OCI-LY3 (cell line): ENCODE measurements at regions not wholly inside any gene's neighbourhood (a gene's known extent, or its start where the extent isn't known, plus 50 kb on each side); places are given as distances from the start of the nearest gene placed in this dataset.

Experiments used
- H2AFZ ChIP-seq: fragments of 200-600, 300-600 bp; shearing (Covaris generic); 2 replicates; pipeline ENCODE4 v1.6.0; 2014; ENCODE audit warnings: antibody characterized with exemption, low read depth, low read length
- H3K27ac ChIP-seq: fragments of 200-600, 300-600 bp; sonication (generic); 2 replicates; pipeline ENCODE4 v1.5.1; 2014; ENCODE audit warnings: mild to moderate bottlenecking, low read length, moderate library complexity, mixed read lengths
- H3K27me3 ChIP-seq: fragments of 200-600, 300-600 bp; sonication (generic); 2 replicates; pipeline ENCODE4 v1.6.1; 2014; ENCODE audit warnings: low read depth, low read length, mixed read lengths
- H3K36me3 ChIP-seq: fragments of 200-600, 300-600 bp; sonication (generic); replicated peaks from 2 replicates; pipeline ENCODE3; 2014; ENCODE audit warnings: low read depth, low read length, mixed read lengths
- H3K4me1 ChIP-seq: fragments of 300-600, 200-600 bp; sonication (generic); 2 replicates; pipeline ENCODE4 v1.6.1; 2014; ENCODE audit warnings: low read length, mixed read lengths
- H3K4me2 ChIP-seq: fragments of 200-600, 300-600 bp; sonication (generic); 2 replicates; pipeline ENCODE4 v1.6.1; 2014; ENCODE audit warnings: low read length, mixed read lengths
- H3K4me3 ChIP-seq: fragments of 300-600, 200-600 bp; sonication (generic); 2 replicates; pipeline ENCODE4 v1.5.1; 2014; ENCODE audit warnings: antibody characterized with exemption, mild to moderate bottlenecking, low read length, moderate library complexity
- H3K79me2 ChIP-seq: fragments of 300-600, 200-600 bp; shearing (Covaris generic); 2 replicates; pipeline ENCODE4 v1.6.1; 2014; ENCODE audit warnings: mild to moderate bottlenecking, low read length, mixed read lengths
- H3K9ac ChIP-seq: fragments of 300-600, 200-600 bp; shearing (Covaris generic); 2 replicates; pipeline ENCODE4 v1.6.0; 2014; ENCODE audit warnings: mild to moderate bottlenecking, low read length, moderate library complexity
- H3K9me3 ChIP-seq: fragments of 200-600, 300-600 bp; shearing (Covaris generic); 2 replicates; pipeline ENCODE4 v1.6.1; 2014; ENCODE audit warnings: low read length, mixed read lengths; ENCODE audit not compliant: insufficient read depth
- H4K20me1 ChIP-seq: fragments of 200-600, 300-600 bp; sonication (generic); 2 replicates; pipeline ENCODE4 v1.6.1; 2016; ENCODE audit warnings: low read length, mixed read lengths; ENCODE audit not compliant: insufficient read depth
- EZH2phosphoT487 ChIP-seq: fragments of 200-600 bp; shearing (Covaris generic); IDR thresholded peaks from 2 replicates; pipeline ENCODE4 v1.6.1; 2018; ENCODE audit warnings: antibody characterized with exemption, mixed run types, low read depth
- TF ChIP-seq, protein P1 (sequence below): fragments of 200-600, 300-600 bp; sonication (generic); IDR thresholded peaks from 2 replicates; pipeline ENCODE4 v1.5.1; 2014; ENCODE audit warnings: antibody characterized with exemption, low read length, low read depth

DNA sequence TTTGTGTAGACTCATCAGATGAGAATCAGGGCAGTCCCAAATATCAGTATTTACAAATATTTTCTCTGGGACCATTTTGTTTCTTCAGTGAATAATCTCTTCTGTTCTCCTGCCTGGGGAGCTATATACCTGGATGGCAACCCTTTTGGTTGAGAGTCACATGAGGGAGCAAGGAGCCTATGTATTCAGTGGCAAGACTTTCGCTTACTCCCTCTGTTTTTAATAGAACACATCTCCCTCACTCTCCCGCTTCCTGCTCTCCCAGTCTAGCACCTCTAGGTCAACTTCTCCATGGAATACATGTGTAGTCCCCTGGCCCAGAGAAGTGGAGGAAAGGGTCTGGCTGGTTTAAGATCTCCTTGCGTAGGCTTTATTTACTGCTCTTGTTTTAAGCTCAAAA, 600.3 kb downstream of the CCDC85A start:
- no peak overlapping the region for H3K27ac ChIP-seq
- H3K79me2 ChIP-seq = no peaks in the 10 kb centered on the region
- no peaks in the 10 kb centered on the region for H3K36me3 ChIP-seq
- no peak overlapping the region for H2AFZ ChIP-seq
- TF ChIP-seq, protein P1, sequence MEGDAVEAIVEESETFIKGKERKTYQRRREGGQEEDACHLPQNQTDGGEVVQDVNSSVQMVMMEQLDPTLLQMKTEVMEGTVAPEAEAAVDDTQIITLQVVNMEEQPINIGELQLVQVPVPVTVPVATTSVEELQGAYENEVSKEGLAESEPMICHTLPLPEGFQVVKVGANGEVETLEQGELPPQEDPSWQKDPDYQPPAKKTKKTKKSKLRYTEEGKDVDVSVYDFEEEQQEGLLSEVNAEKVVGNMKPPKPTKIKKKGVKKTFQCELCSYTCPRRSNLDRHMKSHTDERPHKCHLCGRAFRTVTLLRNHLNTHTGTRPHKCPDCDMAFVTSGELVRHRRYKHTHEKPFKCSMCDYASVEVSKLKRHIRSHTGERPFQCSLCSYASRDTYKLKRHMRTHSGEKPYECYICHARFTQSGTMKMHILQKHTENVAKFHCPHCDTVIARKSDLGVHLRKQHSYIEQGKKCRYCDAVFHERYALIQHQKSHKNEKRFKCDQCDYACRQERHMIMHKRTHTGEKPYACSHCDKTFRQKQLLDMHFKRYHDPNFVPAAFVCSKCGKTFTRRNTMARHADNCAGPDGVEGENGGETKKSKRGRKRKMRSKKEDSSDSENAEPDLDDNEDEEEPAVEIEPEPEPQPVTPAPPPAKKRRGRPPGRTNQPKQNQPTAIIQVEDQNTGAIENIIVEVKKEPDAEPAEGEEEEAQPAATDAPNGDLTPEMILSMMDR = no peak
- TF ChIP-seq EZH2phosphoT487 = no peak
- no peaks in the 10 kb centered on the region for H3K27me3 ChIP-seq
- H3K4me2 ChIP-seq = no peak overlapping the region
- H3K9me3 ChIP-seq = no peaks in the 10 kb centered on the region
- no peak overlapping the region for H3K4me3 ChIP-seq
- no peaks in the 10 kb centered on the region for H4K20me1 ChIP-seq
- no peaks in the 10 kb centered on the region for H3K4me1 ChIP-seq
- H3K9ac ChIP-seq = no peak overlapping the region

DNA sequence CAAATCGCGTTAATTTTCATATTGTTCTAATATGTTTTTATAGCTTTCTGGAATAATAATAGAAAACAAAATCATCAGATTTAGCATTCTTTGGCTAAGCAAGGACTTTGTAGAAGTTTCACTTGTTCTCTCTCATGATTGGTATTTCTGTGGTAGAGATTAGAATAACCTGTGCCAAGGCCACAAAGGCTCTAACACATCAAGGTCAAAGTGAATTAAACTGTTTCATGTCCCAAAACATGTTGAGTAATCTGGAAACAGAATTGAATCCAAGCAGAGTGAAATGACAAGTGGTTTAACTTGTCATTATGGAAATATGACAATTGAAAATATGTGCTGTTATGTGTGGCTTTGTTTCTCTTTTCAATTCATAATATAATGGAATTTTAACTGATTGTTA, 617.4 kb downstream of the CCDC85A start:
- Histone ChIP-seq H3K27me3 (no peaks in the 10 kb centered on the region), H3K27ac (no peak overlapping the region), H3K79me2 (no peaks in the 10 kb centered on the region), H3K9ac (no peak overlapping the region), H3K4me1 (no peaks in the 10 kb centered on the region), H3K36me3 (no peaks in the 10 kb centered on the region), H3K4me3 (no peak overlapping the region), H3K4me2 (no peak overlapping the region), H4K20me1 (no peaks in the 10 kb centered on the region), H3K9me3 (no peaks in the 10 kb centered on the region), H2AFZ (no peak overlapping the region)
- TF ChIP-seq, protein P1 = no peak
- TF ChIP-seq EZH2phosphoT487 = no peak

DNA sequence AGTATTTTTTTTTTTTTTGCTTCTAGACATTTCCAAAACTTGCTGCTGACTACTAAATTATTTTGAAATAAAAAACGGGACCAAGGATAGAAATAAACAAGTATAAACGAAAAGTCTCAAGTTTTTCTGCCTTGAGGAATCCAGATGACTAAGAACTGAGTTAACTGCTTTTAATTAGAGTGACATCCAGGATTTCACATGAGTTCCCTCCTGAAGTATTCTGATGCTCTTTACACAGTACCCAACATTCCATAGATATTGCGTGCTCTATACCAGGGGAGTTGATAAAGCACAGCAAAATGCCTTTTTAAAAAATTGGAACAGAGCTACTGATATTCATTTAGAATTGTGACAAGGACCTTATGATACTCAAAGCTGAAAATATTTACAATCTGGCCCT, 618.0 kb downstream of the CCDC85A start:
- TF ChIP-seq, protein P1 = no peak
- no peak for TF ChIP-seq EZH2phosphoT487
- Histone ChIP-seq H3K79me2 (no peaks in the 10 kb centered on the region), H3K4me3 (no peak overlapping the region), H3K36me3 (no peaks in the 10 kb centered on the region), H3K9me3 (no peaks in the 10 kb centered on the region), H4K20me1 (no peaks in the 10 kb centered on the region), H3K9ac (no peak overlapping the region), H2AFZ (no peak overlapping the region), H3K4me2 (no peak overlapping the region), H3K27me3 (no peaks in the 10 kb centered on the region), H3K4me1 (no peaks in the 10 kb centered on the region), H3K27ac (no peak overlapping the region)

DNA sequence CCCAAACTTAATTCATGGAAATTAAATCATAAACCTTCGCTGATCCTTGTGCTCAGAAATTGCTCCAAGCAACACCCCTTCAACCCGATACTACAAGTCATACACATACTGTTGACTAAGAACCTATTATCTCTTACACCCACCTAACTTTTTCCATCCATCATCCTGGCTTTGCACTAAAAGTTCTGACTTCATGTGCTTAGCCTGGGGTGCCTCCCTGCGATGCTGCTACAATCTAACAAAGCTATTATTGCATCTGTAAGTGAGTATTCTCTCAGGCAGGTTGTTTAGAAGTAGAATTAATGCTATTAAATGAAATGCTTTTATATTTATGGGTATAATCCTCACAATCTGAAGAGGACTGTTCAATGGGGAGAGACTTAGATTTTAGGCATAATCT, 619.8 kb downstream of the CCDC85A start:
- TF ChIP-seq, protein P1 = no peak
- no peak for TF ChIP-seq EZH2phosphoT487
- Histone ChIP-seq H3K4me1 (no peaks in the 10 kb centered on the region), H3K4me3 (no peak overlapping the region), H3K79me2 (no peaks in the 10 kb centered on the region), H3K36me3 (no peaks in the 10 kb centered on the region), H3K4me2 (no peak overlapping the region), H3K27ac (no peak overlapping the region), H3K9ac (no peak overlapping the region), H3K27me3 (no peaks in the 10 kb centered on the region), H4K20me1 (no peaks in the 10 kb centered on the region), H3K9me3 (no peaks in the 10 kb centered on the region), H2AFZ (no peak overlapping the region)
